ENCODE measurements at regions not wholly inside any gene's neighbourhood (a gene's known extent, or its start where the extent isn't known, plus 50 kb on each side); places are given as distances from the start of the nearest gene placed in this dataset.

- ChIA-PET CTCF (no interaction called here), POLR2A (no interaction called here)
- no peaks in the 10 kb centered on the region for H3K4me1 ChIP-seq
- DNase-seq (ENCODE audit: low read depth in 1 of 2, low spot score in 1 of 2) (no peak), FAIRE-seq (no peak), ATAC-seq (no peak)
- TF ChIP-seq USF2 (IDR thresholded peaks at IDR 0.05) (no peak), FOXS1 (CRISPR knock-in tag; IDR thresholded peaks at IDR 0.05) (no peak), ZFP36 (IDR thresholded peaks at IDR 0.05; ENCODE audit: borderline replicate concordance, partially characterized antibody) (no peak), POLR2AphosphoS2 (conservative IDR thresholded peaks at IDR 0.05; ENCODE audit: low read length) (no peak), MAFK (IDR thresholded peaks at IDR 0.05; ENCODE audit: partially characterized antibody) (no peak), BCL3 (IDR thresholded peaks at IDR 0.05) (no peak), GATA3 (IDR thresholded peaks at IDR 0.05; ENCODE audit: borderline replicate concordance) (no peak), KDM5A (IDR thresholded peaks at IDR 0.05) (no peak), E2F6 (IDR thresholded peaks at IDR 0.05; ENCODE audit: borderline replicate concordance, low read depth) (no peak), HEYL (CRISPR knock-in tag; IDR thresholded peaks at IDR 0.05) (no peak), RNF2 (IDR thresholded peaks at IDR 0.05; ENCODE audit: borderline replicate concordance, low read depth) (no peak), FOSL2 (IDR thresholded peaks at IDR 0.05) (no peak), FOSL2 (CRISPR knock-in tag; IDR thresholded peaks at IDR 0.05) (no peak), HOXA7 (CRISPR knock-in tag; IDR thresholded peaks at IDR 0.05) (no peak), MYC (IDR thresholded peaks at IDR 0.05; ENCODE audit: borderline replicate concordance, low read length) (no peak), CHD4 (IDR thresholded peaks at IDR 0.05; ENCODE audit: borderline replicate concordance) (no peak), ZSCAN20 (CRISPR knock-in tag; IDR thresholded peaks at IDR 0.05) (no peak), NFE2L2 (conservative IDR thresholded peaks at IDR 0.05; ENCODE audit: low read length) (no peak)
- H3K27ac ChIP-seq: no peak overlapping the region
- no peak overlapping the region for H3K4me2 ChIP-seq
- 15% methylated on average over 1 of the region's 1 CpG for WGBS (ENCODE audit: missing lambda C conversion rate)
- H3K4me3 ChIP-seq: no peak overlapping the region
- no peaks in the 10 kb centered on the region for H3K9me3 ChIP-seq
These were observed 905.6 kb downstream of the SOCS6 start for GRCh38 chr18:71194438-71194837.

GRCh38 chr18:71189581-71189980 is 900.7 kb downstream of the SOCS6 start:
- ChIA-PET CTCF (no interaction called here), POLR2A (no interaction called here)
- no peak overlapping the region for H3K27ac ChIP-seq
- ATAC-seq (no peak), DNase-seq (ENCODE audit: low read depth in 1 of 2, low spot score in 1 of 2) (no peak), FAIRE-seq (no peak)
- 7% methylated on average over 3 of the region's 3 CpGs for WGBS (ENCODE audit: missing lambda C conversion rate)
- no peaks in the 10 kb centered on the region for H3K9me3 ChIP-seq
- no peak overlapping the region for H3K4me2 ChIP-seq
- H3K4me1 ChIP-seq: no peaks in the 10 kb centered on the region
- no peak overlapping the region for H3K4me3 ChIP-seq
- TF ChIP-seq HOXB5 (CRISPR knock-in tag; IDR thresholded peaks at IDR 0.05) (no peak), JUNB (IDR thresholded peaks at IDR 0.05) (no peak), E2F6 (IDR thresholded peaks at IDR 0.05; ENCODE audit: borderline replicate concordance, low read depth) (no peak), ZC3H11A (IDR thresholded peaks at IDR 0.05) (no peak), SMC3 (IDR thresholded peaks at IDR 0.05) (no peak), POLR2AphosphoS2 (conservative IDR thresholded peaks at IDR 0.05; ENCODE audit: low read length) (no peak), JUN (IDR thresholded peaks at IDR 0.05) (no peak), ZSCAN20 (CRISPR knock-in tag; IDR thresholded peaks at IDR 0.05) (no peak), CHD2 (IDR thresholded peaks at IDR 0.05; ENCODE audit: low read length, partially characterized antibody) (no peak), HES2 (IDR thresholded peaks at IDR 0.05) (no peak), ELK1 (IDR thresholded peaks at IDR 0.05; ENCODE audit: low read depth, low read length) (no peak), BHLHE40 (IDR thresholded peaks at IDR 0.05; ENCODE audit: low read depth, low read length) (no peak), CBX2 (IDR thresholded peaks at IDR 0.05; ENCODE audit: borderline replicate concordance, low read depth) (no peak), MYC (IDR thresholded peaks at IDR 0.05; ENCODE audit: borderline replicate concordance, low read length) (no peak), TFCP2L1 (CRISPR knock-in tag; IDR thresholded peaks at IDR 0.05) (no peak), REST (IDR thresholded peaks at IDR 0.05) (no peak), NR3C1 (IDR thresholded peaks at IDR 0.05) (no peak), MAX (IDR thresholded peaks at IDR 0.05) (no peak)
